ENCODE measurements at regions not wholly inside any gene's neighbourhood (a gene's known extent, or its start where the extent isn't known, plus 50 kb on each side); places are given as distances from the start of the nearest gene placed in this dataset.

GRCh38 chr10:78802866-78803265, 265.9 kb upstream of the ZMIZ1 start:
- TF ChIP-seq POLR2AphosphoS5 (IDR thresholded peaks at IDR 0.05; ENCODE audit: borderline replicate concordance, low read depth, low read length) (no peak), EZH2 (IDR thresholded peaks at IDR 0.05) (no peak), FOXP2 (optimal IDR thresholded peaks at IDR 0.05; ENCODE audit: control extremely low read depth, extremely low read length, insufficient read depth) (no peak)

All from SK-N-MC (cell line).